ENCODE measurements at regions not wholly inside any gene's neighbourhood (a gene's known extent, or its start where the extent isn't known, plus 50 kb on each side); places are given as distances from the start of the nearest gene placed in this dataset.

DNA sequence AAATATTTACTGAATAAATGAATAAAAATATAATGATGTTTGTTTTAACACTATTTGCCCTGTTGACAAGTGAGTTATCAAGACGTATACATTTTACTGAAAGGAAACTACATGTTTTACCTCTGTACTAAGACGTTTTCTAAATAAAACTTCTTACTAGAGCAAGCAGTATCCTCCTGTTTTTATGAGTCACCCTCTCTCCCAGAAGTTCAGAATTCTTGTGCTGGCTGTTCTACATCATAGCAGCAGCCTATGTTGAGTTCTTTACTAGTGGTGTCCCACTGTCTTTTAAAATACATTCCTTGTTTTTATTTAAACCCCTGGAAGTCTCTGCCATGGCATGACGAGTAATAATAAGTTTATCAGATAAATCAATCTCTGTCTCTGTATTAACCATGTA is 297.4 kb downstream of the CALCRL start:
- no peak for TF ChIP-seq POLR2A (IDR thresholded peaks at IDR 0.05)
- no peak for TF ChIP-seq CTCF (IDR thresholded peaks at IDR 0.05)
